ENCODE measurements at regions not wholly inside any gene's neighbourhood (a gene's known extent, or its start where the extent isn't known, plus 50 kb on each side); places are given as distances from the start of the nearest gene placed in this dataset.

DNA sequence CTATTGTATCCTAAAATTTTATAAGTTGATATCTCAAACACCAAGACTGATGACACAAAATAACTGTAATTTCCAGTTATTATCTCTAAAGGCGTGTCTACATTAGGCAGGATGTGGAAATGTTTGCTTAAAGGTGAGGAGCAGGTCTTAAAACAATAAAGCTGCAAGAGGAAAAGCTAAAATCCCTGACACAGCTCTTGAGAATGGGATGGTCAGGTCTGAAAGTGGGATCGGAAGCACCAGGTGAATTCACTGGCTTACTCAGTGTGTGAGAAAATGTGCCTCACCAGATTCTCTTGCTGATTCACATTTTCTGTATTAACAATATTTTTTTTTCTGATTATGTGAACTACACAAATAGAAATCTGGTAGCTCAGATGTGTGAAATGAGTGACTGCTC is 421.9 kb upstream of the ADAMTS5 start (continued):
- TF ChIP-seq CTBP1 (IDR thresholded peaks at IDR 0.05; ENCODE audit: borderline replicate concordance) = no peak
- TF ChIP-seq, protein P1, sequence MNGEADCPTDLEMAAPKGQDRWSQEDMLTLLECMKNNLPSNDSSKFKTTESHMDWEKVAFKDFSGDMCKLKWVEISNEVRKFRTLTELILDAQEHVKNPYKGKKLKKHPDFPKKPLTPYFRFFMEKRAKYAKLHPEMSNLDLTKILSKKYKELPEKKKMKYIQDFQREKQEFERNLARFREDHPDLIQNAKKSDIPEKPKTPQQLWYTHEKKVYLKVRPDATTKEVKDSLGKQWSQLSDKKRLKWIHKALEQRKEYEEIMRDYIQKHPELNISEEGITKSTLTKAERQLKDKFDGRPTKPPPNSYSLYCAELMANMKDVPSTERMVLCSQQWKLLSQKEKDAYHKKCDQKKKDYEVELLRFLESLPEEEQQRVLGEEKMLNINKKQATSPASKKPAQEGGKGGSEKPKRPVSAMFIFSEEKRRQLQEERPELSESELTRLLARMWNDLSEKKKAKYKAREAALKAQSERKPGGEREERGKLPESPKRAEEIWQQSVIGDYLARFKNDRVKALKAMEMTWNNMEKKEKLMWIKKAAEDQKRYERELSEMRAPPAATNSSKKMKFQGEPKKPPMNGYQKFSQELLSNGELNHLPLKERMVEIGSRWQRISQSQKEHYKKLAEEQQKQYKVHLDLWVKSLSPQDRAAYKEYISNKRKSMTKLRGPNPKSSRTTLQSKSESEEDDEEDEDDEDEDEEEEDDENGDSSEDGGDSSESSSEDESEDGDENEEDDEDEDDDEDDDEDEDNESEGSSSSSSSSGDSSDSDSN (IDR thresholded peaks at IDR 0.05; ENCODE audit: borderline replicate concordance in 1 of 2, low read depth in 2 of 2, low read length in 2 of 2) = no peak
- no peak for TF ChIP-seq ZNF347 (CRISPR knock-in tag; IDR thresholded peaks at IDR 0.05; ENCODE audit: low read depth)
- TF ChIP-seq ZNF24 (IDR thresholded peaks at IDR 0.05) = no peak
- TF ChIP-seq MYNN (IDR thresholded peaks at IDR 0.05) = no peak
- TF ChIP-seq MYNN (CRISPR knock-in tag; IDR thresholded peaks at IDR 0.05) = no peak
- TF ChIP-seq, protein P2, sequence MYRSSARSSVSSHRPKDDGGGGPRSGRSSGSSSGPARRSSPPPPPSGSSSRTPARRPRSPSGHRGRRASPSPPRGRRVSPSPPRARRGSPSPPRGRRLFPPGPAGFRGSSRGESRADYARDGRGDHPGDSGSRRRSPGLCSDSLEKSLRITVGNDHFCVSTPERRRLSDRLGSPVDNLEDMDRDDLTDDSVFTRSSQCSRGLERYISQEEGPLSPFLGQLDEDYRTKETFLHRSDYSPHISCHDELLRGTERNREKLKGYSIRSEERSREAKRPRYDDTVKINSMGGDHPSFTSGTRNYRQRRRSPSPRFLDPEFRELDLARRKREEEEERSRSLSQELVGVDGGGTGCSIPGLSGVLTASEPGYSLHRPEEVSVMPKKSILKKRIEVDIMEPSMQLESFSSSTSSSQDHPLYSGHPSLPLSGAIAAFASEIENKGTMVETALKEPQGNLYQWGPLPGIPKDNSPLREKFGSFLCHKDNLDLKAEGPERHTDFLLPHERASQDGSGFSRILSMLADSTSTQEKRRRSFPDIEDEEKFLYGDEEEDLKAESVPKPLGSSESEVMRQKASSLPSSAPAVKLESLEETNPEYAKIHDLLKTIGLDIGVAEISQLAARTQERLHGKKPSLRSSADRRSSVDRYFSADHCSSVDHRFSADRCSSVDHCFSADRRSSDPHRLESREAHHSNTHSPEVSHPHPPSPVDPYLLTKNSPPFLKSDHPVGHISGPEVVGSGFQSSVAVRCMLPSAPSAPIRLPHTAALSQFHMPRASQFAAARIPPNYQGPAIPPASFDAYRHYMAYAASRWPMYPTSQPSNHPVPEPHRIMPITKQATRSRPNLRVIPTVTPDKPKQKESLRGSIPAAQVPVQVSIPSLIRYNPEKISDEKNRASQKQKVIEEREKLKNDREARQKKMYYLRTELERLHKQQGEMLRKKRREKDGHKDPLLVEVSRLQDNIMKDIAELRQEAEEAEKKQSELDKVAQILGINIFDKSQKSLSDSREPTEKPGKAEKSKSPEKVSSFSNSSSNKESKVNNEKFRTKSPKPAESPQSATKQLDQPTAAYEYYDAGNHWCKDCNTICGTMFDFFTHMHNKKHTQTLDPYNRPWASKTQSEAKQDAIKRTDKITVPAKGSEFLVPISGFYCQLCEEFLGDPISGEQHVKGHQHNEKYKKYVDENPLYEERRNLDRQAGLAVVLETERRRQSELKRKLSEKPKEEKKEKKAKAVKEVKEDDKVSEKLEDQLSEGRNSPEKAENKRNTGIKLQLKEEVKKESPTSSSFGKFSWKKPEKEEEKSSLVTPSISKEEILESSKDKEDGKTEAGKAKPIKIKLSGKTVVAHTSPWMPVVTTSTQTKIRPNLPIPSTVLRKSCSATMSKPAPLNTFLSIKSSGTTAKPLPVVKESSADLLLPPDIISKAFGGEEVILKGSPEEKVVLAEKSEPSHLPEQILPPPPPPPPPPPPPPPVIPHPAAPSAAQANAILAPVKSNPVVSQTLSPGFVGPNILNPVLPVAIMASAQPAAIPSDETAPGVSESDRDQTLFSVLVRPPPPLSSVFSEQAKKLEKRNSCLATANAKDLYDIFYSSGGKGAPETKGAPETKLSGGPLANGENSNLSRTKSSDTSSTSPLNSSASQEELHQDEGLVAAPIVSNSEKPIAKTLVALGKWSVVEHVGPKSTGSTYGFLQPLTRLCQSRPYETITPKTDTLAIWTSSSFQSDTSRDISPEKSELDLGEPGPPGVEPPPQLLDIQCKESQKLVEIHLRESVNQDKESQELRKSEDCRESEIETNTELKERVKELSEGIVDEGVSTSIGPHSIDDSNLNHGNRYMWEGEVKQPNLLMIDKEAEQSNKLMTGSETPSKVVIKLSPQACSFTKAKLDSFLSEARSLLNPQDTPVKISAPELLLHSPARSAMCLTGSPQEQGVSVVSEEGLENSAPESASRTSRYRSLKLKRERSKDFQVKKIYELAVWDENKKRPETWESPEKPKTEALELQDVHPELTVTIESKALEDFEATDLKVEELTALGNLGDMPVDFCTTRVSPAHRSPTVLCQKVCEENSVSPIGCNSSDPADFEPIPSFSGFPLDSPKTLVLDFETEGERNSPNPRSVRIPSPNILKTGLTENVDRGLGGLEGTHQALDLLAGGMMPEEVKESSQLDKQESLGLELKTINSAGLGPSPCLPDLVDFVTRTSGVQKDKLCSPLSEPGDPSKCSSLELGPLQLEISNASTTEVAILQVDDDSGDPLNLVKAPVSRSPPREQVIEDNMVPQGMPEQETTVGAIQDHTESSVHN (IDR thresholded peaks at IDR 0.05; ENCODE audit: borderline replicate concordance in 1 of 2, low read depth in 1 of 2) = no peak
- TF ChIP-seq, protein P3, sequence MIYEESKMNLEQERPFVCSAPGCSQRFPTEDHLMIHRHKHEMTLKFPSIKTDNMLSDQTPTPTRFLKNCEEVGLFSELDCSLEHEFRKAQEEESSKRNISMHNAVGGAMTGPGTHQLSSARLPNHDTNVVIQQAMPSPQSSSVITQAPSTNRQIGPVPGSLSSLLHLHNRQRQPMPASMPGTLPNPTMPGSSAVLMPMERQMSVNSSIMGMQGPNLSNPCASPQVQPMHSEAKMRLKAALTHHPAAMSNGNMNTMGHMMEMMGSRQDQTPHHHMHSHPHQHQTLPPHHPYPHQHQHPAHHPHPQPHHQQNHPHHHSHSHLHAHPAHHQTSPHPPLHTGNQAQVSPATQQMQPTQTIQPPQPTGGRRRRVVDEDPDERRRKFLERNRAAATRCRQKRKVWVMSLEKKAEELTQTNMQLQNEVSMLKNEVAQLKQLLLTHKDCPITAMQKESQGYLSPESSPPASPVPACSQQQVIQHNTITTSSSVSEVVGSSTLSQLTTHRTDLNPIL (CRISPR knock-in tag; IDR thresholded peaks at IDR 0.05) = no peak
- TF ChIP-seq, protein P4, sequence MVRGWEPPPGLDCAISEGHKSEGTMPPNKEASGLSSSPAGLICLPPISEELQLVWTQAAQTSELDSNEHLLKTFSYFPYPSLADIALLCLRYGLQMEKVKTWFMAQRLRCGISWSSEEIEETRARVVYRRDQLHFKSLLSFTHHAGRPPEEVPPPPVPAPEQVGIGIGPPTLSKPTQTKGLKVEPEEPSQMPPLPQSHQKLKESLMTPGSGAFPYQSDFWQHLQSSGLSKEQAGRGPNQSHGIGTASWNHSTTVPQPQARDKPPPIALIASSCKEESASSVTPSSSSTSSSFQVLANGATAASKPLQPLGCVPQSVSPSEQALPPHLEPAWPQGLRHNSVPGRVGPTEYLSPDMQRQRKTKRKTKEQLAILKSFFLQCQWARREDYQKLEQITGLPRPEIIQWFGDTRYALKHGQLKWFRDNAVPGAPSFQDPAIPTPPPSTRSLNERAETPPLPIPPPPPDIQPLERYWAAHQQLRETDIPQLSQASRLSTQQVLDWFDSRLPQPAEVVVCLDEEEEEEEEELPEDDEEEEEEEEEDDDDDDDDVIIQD (CRISPR knock-in tag; IDR thresholded peaks at IDR 0.05) = no peak
- TF ChIP-seq ZNF778 (CRISPR knock-in tag; IDR thresholded peaks at IDR 0.05) = no peak
- no peak for TF ChIP-seq HDAC2 (IDR thresholded peaks at IDR 0.05)
